ENCODE measurements at regions not wholly inside any gene's neighbourhood (a gene's known extent, or its start where the extent isn't known, plus 50 kb on each side); places are given as distances from the start of the nearest gene placed in this dataset.

DNA sequence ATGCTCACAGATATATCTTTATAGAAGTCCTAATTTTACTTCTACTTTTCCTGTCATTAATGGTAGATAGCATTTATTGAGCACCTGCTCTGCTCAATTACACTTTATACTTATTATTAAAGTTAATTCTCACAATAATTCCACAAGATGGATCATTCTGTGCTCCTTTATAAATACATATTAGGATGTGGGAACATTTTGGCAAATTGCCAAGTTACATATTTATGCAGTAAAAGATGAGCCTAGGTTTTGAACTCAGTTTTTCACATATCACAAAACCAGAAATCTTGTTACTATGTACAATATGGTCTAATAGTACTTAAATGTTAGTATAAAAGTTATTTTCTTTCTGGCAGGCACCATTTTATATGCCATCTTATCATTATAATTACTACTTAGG is 895.0 kb upstream of the B3GALT2 start:
- TF ChIP-seq, protein P1, sequence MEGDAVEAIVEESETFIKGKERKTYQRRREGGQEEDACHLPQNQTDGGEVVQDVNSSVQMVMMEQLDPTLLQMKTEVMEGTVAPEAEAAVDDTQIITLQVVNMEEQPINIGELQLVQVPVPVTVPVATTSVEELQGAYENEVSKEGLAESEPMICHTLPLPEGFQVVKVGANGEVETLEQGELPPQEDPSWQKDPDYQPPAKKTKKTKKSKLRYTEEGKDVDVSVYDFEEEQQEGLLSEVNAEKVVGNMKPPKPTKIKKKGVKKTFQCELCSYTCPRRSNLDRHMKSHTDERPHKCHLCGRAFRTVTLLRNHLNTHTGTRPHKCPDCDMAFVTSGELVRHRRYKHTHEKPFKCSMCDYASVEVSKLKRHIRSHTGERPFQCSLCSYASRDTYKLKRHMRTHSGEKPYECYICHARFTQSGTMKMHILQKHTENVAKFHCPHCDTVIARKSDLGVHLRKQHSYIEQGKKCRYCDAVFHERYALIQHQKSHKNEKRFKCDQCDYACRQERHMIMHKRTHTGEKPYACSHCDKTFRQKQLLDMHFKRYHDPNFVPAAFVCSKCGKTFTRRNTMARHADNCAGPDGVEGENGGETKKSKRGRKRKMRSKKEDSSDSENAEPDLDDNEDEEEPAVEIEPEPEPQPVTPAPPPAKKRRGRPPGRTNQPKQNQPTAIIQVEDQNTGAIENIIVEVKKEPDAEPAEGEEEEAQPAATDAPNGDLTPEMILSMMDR (conservative IDR thresholded peaks at IDR 0.05; ENCODE audit: low read depth, low read length) = no peak
- DNase-seq (ENCODE audit: low read depth) = no peak
- H3K4me3 ChIP-seq (ENCODE audit: low read depth, low read length) = no peak overlapping the region

DNA sequence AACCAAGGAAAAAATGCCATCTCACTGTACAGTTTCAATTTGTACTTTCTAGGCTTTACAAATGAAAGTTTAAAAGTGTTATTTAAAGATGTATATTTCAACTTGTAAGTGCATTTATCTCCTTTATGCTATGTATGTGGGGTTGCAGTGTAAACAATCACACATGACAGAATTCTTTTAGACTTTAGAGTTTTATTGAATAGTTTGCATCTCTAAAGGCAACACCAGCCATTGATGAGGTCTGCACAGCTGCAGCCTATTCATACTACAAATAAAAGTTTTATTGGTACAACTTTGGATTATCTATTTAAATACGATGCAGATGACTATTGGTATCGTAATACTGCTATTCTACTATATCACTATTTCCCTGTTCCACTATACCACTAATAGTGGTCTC is 894.4 kb upstream of the B3GALT2 start:
- TF ChIP-seq, protein P1 (conservative IDR thresholded peaks at IDR 0.05; ENCODE audit: low read depth, low read length) = no peak
- H3K4me3 ChIP-seq (ENCODE audit: low read depth, low read length) = no peak overlapping the region
- no peak for DNase-seq (ENCODE audit: low read depth)

DNA sequence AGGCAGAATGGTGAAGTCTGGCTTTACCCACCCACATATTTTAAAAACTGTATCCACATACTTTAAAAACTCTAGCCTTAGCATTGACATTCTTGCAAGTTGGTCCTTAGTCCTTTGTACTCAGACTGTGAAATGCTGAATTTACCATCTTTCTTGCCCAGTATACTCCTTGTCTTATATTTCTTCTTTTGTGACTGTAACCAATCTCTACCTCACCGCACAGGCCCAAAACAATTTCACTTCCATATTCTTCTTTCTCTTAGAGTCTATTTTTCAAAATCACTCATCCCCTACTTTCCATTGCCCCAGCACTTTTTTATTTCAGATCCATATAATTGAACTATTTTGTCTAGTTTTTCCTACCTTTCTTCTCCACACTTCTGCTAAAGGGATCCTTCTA is 892.4 kb upstream of the B3GALT2 start:
- no peak for DNase-seq (ENCODE audit: low read depth)
- H3K4me3 ChIP-seq (ENCODE audit: low read depth, low read length) = no peak overlapping the region
- TF ChIP-seq, protein P1 (conservative IDR thresholded peaks at IDR 0.05; ENCODE audit: low read depth, low read length) = no peak

DNA sequence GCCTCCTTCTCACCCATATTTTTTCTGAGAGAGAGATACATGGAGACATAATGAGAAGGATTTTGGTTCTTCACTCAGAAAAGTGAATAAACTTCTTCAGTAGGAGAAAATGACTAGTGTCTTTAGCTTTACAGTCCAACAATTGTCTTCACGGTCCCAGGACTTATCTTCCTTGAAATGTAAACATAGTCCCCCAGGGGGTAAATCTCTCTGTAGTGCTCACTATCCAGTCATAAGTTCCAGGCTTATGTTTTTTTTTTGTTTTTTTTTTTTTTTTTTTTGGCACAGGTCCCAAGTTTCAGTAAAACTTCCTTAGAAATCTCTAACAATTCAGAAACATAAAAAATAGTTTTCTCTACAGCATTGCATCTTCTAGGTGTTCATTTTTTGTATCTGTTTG is 890.2 kb upstream of the B3GALT2 start:
- no peak for DNase-seq (ENCODE audit: low read depth)
- TF ChIP-seq, protein P1 (conservative IDR thresholded peaks at IDR 0.05; ENCODE audit: low read depth, low read length) = no peak
- no peak overlapping the region for H3K4me3 ChIP-seq (ENCODE audit: low read depth, low read length)

DNA sequence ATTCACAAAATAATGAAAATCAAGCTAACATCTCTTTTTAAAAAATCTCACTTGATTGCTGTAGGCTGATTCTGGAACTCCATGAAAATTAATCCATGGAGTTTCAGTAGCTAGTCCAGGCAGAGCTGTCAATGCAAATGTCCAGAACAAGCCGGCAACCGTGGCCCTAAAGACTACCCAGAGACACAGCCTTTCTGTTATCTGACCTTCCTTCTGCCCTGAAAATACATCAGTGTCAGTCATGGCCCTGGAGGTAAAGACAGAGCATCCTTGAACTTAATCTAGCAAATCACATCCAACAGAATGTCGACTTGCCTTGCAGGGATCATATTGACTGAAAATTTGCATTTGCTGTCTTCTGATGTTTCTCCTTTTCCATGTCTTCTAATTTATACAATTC is 887.4 kb upstream of the B3GALT2 start:
- DNase-seq (ENCODE audit: low read depth) = no peak
- TF ChIP-seq, protein P1 (conservative IDR thresholded peaks at IDR 0.05; ENCODE audit: low read depth, low read length) = no peak
- no peak overlapping the region for H3K4me3 ChIP-seq (ENCODE audit: low read depth, low read length)

DNA sequence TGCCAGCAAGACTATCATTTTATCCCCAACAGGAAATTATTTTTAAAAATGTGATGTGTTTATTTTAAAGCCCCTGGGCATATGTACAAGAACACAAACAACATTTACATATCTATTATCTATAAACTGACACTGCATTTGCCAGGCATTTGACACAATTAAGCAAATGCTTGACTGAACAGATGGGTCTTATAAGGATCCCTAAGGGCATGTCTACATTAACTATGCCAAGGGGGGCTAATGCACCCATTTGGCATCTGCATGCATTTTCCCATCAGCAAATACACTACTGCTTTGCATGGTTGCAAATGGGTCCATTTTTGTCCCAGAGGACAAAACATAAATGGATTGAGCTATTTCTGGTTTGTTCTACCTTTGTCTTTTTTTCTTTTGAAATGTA is 884.8 kb upstream of the B3GALT2 start:
- no peak overlapping the region for H3K4me3 ChIP-seq (ENCODE audit: low read depth, low read length)
- TF ChIP-seq, protein P1 (conservative IDR thresholded peaks at IDR 0.05; ENCODE audit: low read depth, low read length) = no peak
- DNase-seq (ENCODE audit: low read depth) = no peak

DNA sequence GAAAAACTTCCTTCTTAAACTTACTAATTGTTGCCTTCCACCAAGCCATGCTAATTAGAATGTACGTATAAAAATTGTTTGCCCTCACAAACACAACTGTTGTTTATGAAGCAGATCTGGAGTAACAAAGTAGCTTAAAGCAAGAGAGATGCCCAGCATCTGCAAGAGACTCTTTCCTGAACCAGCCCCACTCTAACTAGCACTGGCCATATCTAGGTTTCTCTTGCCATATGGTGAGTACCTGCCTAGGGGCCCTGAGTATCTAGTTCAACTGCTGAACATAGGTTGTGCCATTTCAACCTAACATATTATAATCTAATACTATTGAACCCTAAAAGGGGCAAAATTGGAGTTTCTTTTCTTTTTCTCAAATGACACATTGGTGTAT is 883.4 kb upstream of the B3GALT2 start:
- no peak overlapping the region for H3K4me3 ChIP-seq (ENCODE audit: low read depth, low read length)
- TF ChIP-seq, protein P1 (conservative IDR thresholded peaks at IDR 0.05; ENCODE audit: low read depth, low read length) = no peak
- no peak for DNase-seq (ENCODE audit: low read depth)

Measured in epithelial cell of proximal tubule (primary cell).